ENCODE measurements at regions not wholly inside any gene's neighbourhood (a gene's known extent, or its start where the extent isn't known, plus 50 kb on each side); places are given as distances from the start of the nearest gene placed in this dataset.

DNA sequence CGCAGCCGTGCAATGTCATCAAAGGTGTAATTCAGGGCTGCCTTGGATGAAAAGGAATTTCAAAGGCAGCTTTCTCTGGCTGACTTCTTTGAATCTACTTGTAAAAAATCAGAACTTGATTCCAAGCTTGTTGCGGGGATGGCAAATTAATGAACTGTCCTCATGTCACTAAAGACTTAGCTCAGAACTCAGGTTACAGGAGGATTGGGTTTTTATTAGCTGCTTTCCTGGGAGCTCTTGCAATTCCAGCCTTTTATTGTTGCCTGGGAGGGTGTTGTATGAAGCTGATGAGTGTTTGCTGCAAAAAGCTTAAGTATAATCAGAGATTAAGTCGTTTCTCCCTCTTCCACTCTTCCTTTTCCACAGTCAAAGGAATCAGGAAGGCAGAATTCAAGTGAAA lies 113.0 kb upstream of the CDH4 start:
- Histone ChIP-seq H3K4me3 (ENCODE audit: low read depth in 2 of 2, low read length in 1 of 2) (no peak overlapping the region), H3K27me3 (ENCODE audit: insufficient read depth) (no peaks in the 10 kb centered on the region), H3K36me3 (replicated peaks in 1 of 2; ENCODE audit: control insufficient read depth in 1 of 2, insufficient read depth in 2 of 2, low read length in 1 of 2) (no peaks in the 10 kb centered on the region), H3K27ac (ENCODE audit: low read depth in 2 of 2, low read length in 1 of 2) (no peak overlapping the region), H3K79me2 (ENCODE audit: insufficient read depth) (no peaks in the 10 kb centered on the region), H3K9me3 (no peaks in the 10 kb centered on the region), H3K4me1 (ENCODE audit: control insufficient read depth in 1 of 2, insufficient read depth in 2 of 2, low read depth in 1 of 2, low read length in 1 of 2) (no peaks in the 10 kb centered on the region), H3K9ac (no peak overlapping the region), H4K20me1 (ENCODE audit: insufficient read depth) (no peaks in the 10 kb centered on the region), H3K4me2 (no peak overlapping the region), H3K9me2 (no peaks in the 10 kb centered on the region), H2AFZ (ENCODE audit: low read depth) (no peak overlapping the region), H3F3A (replicated peaks; ENCODE audit: insufficient read depth) (no peaks in the 10 kb centered on the region)
- WGBS (ENCODE audit: low lambda C conversion rate) = 23% methylated on average over 4 of the region's 4 CpGs
- ChIA-PET CTCF (interaction anchor here (0.8 to 1.2 kb wide), 2 partner anchors 9 to 287 kb away, joined by 3 read pairs; no protein-coding TSS in a partner anchor), POLR2A (no interaction called here)
- DNase-seq = no peak
- TF ChIP-seq SMC3 (IDR thresholded peaks at IDR 0.05; ENCODE audit: low read depth, low read length) (no peak), YY1 (IDR thresholded peaks at IDR 0.05; ENCODE audit: low read depth) (no peak), JUND (IDR thresholded peaks at IDR 0.05) (no peak), NRF1 (IDR thresholded peaks at IDR 0.05; ENCODE audit: low read depth, low read length) (no peak), FOXM1 (IDR thresholded peaks at IDR 0.05; ENCODE audit: low read depth) (no peak), RFX5 (IDR thresholded peaks at IDR 0.05; ENCODE audit: low read length) (no peak), TCF12 (IDR thresholded peaks at IDR 0.05) (no peak), ELF1 (IDR thresholded peaks at IDR 0.05) (no peak), RAD21 (IDR thresholded peaks at IDR 0.05; ENCODE audit: low read length) (no peak), SIN3A (IDR thresholded peaks at IDR 0.05; ENCODE audit: borderline replicate concordance, low read depth, low read length) (no peak), FOSL2 (IDR thresholded peaks at IDR 0.05; ENCODE audit: borderline replicate concordance, low read depth) (no peak), MEF2A (IDR thresholded peaks at IDR 0.05; ENCODE audit: borderline replicate concordance, low read depth) (no peak)
- TF ChIP-seq, protein P1, sequence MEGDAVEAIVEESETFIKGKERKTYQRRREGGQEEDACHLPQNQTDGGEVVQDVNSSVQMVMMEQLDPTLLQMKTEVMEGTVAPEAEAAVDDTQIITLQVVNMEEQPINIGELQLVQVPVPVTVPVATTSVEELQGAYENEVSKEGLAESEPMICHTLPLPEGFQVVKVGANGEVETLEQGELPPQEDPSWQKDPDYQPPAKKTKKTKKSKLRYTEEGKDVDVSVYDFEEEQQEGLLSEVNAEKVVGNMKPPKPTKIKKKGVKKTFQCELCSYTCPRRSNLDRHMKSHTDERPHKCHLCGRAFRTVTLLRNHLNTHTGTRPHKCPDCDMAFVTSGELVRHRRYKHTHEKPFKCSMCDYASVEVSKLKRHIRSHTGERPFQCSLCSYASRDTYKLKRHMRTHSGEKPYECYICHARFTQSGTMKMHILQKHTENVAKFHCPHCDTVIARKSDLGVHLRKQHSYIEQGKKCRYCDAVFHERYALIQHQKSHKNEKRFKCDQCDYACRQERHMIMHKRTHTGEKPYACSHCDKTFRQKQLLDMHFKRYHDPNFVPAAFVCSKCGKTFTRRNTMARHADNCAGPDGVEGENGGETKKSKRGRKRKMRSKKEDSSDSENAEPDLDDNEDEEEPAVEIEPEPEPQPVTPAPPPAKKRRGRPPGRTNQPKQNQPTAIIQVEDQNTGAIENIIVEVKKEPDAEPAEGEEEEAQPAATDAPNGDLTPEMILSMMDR (IDR thresholded peaks at IDR 0.05) = no peak
- TF ChIP-seq, protein P2, sequence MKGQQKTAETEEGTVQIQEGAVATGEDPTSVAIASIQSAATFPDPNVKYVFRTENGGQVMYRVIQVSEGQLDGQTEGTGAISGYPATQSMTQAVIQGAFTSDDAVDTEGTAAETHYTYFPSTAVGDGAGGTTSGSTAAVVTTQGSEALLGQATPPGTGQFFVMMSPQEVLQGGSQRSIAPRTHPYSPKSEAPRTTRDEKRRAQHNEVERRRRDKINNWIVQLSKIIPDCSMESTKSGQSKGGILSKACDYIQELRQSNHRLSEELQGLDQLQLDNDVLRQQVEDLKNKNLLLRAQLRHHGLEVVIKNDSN (IDR thresholded peaks at IDR 0.05; ENCODE audit: borderline replicate concordance, low read depth) = no peak
- TF ChIP-seq, protein P3, sequence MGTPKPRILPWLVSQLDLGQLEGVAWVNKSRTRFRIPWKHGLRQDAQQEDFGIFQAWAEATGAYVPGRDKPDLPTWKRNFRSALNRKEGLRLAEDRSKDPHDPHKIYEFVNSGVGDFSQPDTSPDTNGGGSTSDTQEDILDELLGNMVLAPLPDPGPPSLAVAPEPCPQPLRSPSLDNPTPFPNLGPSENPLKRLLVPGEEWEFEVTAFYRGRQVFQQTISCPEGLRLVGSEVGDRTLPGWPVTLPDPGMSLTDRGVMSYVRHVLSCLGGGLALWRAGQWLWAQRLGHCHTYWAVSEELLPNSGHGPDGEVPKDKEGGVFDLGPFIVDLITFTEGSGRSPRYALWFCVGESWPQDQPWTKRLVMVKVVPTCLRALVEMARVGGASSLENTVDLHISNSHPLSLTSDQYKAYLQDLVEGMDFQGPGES (IDR thresholded peaks at IDR 0.05; ENCODE audit: low read depth, low read length) = no peak
- TF ChIP-seq, protein P4, sequence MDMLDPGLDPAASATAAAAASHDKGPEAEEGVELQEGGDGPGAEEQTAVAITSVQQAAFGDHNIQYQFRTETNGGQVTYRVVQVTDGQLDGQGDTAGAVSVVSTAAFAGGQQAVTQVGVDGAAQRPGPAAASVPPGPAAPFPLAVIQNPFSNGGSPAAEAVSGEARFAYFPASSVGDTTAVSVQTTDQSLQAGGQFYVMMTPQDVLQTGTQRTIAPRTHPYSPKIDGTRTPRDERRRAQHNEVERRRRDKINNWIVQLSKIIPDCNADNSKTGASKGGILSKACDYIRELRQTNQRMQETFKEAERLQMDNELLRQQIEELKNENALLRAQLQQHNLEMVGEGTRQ (IDR thresholded peaks at IDR 0.05; ENCODE audit: borderline replicate concordance, low read depth, low read length) = no peak

Measured in SK-N-SH (cell line).